ENCODE measurements at regions not wholly inside any gene's neighbourhood (a gene's known extent, or its start where the extent isn't known, plus 50 kb on each side); places are given as distances from the start of the nearest gene placed in this dataset.

DNA sequence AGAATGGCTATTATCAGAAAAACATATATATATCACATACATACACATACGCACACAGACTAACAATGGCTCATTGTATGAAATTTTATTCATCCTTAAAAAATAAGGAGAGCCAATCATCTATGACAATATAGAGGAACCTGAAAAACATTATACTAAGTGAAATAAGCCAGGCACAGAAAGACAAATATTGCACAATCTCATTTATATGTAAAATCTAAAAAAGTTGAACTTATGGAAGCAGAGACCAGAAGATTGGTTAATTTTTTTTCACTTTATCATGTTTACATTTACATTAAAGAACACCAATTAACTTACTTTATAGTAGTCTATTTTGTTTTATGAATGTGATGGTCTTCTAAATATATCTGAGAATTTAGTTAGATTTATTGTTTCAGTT is 198.7 kb downstream of the KIF2B start:
- BruUV-seq (replicated peaks): no TSS peak
- Mint-ChIP-seq H3K4me1 (ENCODE audit: low read depth, unreplicated experiment) (no peaks in the 10 kb centered on the region), H3K36me3 (ENCODE audit: insufficient read depth, unreplicated experiment) (no peaks in the 10 kb centered on the region), H3K4me3 (ENCODE audit: unreplicated experiment) (no peak overlapping the region), H3K27me3 (ENCODE audit: insufficient read depth, unreplicated experiment) (peaks cover 6% of the 10 kb centered on the region), H3K9me3 (ENCODE audit: unreplicated experiment) (peaks cover 10% of the 10 kb centered on the region), H3K27ac (ENCODE audit: unreplicated experiment) (no peak overlapping the region)
- no peak overlapping the region for H3K4me3 ChIP-seq (ENCODE audit: low read depth, low read length)
- H3K4me1 ChIP-seq: no peaks in the 10 kb centered on the region
- H3K9me3 ChIP-seq: no peaks in the 10 kb centered on the region
- intact Hi-C loops (cut with micrococcal nuclease; ENCODE audit: unreplicated experiment): no loop called here
- H3K27me3 ChIP-seq (replicated peaks; ENCODE audit: control insufficient read depth, insufficient read depth, low read length): no peaks in the 10 kb centered on the region
- TF ChIP-seq, protein P1, sequence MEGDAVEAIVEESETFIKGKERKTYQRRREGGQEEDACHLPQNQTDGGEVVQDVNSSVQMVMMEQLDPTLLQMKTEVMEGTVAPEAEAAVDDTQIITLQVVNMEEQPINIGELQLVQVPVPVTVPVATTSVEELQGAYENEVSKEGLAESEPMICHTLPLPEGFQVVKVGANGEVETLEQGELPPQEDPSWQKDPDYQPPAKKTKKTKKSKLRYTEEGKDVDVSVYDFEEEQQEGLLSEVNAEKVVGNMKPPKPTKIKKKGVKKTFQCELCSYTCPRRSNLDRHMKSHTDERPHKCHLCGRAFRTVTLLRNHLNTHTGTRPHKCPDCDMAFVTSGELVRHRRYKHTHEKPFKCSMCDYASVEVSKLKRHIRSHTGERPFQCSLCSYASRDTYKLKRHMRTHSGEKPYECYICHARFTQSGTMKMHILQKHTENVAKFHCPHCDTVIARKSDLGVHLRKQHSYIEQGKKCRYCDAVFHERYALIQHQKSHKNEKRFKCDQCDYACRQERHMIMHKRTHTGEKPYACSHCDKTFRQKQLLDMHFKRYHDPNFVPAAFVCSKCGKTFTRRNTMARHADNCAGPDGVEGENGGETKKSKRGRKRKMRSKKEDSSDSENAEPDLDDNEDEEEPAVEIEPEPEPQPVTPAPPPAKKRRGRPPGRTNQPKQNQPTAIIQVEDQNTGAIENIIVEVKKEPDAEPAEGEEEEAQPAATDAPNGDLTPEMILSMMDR (IDR thresholded peaks at IDR 0.05; ENCODE audit: insufficient read depth in 1 of 2, low read depth in 1 of 2, low read length in 1 of 2, severe bottlenecking in 1 of 2, unreplicated experiment in 1 of 2): no peak
- no peaks in the 10 kb centered on the region for H3K36me3 ChIP-seq (ENCODE audit: control insufficient read depth, insufficient read depth, low read length)
- CTCF ChIA-PET: no interaction called here
- DNase-seq: no peak
- POLR2A ChIA-PET: no interaction called here

DNA sequence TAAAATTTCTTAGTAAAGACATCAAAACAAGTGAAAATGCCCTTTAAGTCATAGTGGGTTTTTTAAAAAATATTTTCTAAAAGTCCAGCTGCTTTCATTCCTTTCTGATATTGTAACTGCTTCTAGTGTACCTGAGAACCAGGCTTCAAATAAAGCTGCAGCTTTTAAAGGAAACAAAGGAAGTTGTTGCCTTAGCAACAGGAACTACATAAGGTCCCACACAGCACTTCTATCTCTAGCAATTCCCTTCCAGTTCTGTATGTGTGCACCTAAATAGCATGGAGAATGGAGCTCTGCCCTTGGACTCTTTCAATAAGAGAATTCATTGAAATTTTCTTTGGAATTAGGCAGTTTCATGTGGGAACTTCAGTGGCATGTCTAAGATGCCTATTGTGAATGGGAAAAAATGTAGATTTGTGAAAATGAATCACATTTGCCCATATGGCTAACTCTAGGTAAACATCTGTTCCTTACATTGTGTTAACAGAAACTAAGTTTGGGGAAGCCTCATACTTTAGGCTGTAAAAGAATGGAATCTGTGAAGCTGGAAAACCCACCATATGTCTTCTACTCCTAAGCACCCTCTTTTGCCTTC is 206.4 kb downstream of the KIF2B start:
- H3K9me3 Mint-ChIP-seq (ENCODE audit: unreplicated experiment): peaks cover 10% of the 10 kb centered on the region
- TF ChIP-seq, protein P1 (IDR thresholded peaks at IDR 0.05; ENCODE audit: insufficient read depth in 1 of 2, low read depth in 1 of 2, low read length in 1 of 2, severe bottlenecking in 1 of 2, unreplicated experiment in 1 of 2): no peak
- no peak overlapping the region for H3K27ac Mint-ChIP-seq (ENCODE audit: unreplicated experiment)
- intact Hi-C loops (cut with micrococcal nuclease; ENCODE audit: unreplicated experiment): no loop called here
- no peaks in the 10 kb centered on the region for H3K36me3 Mint-ChIP-seq (ENCODE audit: insufficient read depth, unreplicated experiment)
- no peak for DNase-seq
- Histone ChIP-seq H3K27me3 (replicated peaks; ENCODE audit: control insufficient read depth, insufficient read depth, low read length) (no peaks in the 10 kb centered on the region), H3K36me3 (ENCODE audit: control insufficient read depth, insufficient read depth, low read length) (no peaks in the 10 kb centered on the region), H3K9me3 (no peaks in the 10 kb centered on the region), H3K4me3 (ENCODE audit: low read depth, low read length) (no peak overlapping the region), H3K4me1 (no peaks in the 10 kb centered on the region)
- H3K27me3 Mint-ChIP-seq (ENCODE audit: insufficient read depth, unreplicated experiment): peaks cover 3% of the 10 kb centered on the region
- no peak overlapping the region for H3K4me3 Mint-ChIP-seq (ENCODE audit: unreplicated experiment)
- POLR2A ChIA-PET: no interaction called here
- no peaks in the 10 kb centered on the region for H3K4me1 Mint-ChIP-seq (ENCODE audit: low read depth, unreplicated experiment)
- CTCF ChIA-PET: no interaction called here
- BruUV-seq (replicated peaks): no TSS peak

DNA sequence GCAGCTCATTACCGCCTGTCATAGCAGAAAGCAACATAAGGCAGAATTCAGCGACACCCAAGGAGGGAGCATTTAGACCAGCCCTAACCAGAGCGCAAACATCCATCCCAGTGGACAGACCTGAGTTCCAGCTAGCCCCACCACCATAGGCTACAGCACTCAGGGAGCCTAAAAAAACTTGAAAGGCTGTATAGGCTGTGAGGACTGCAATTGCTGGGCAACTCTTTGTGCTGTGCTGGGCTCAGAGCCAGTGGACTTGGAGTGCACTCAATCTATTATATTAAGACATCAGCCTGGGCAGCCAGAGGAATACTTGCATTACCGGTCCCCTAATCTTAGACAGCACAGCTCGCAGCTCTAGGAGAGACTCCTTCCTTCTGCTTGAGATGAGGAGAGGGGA is 207.3 kb downstream of the KIF2B start:
- Histone ChIP-seq H3K27me3 (replicated peaks; ENCODE audit: control insufficient read depth, insufficient read depth, low read length) (no peaks in the 10 kb centered on the region), H3K4me1 (no peaks in the 10 kb centered on the region), H3K36me3 (ENCODE audit: control insufficient read depth, insufficient read depth, low read length) (no peaks in the 10 kb centered on the region), H3K4me3 (ENCODE audit: low read depth, low read length) (no peak overlapping the region), H3K9me3 (no peaks in the 10 kb centered on the region)
- Mint-ChIP-seq H3K9me3 (ENCODE audit: unreplicated experiment) (peaks cover under 1% of the 10 kb centered on the region), H3K4me1 (ENCODE audit: low read depth, unreplicated experiment) (no peaks in the 10 kb centered on the region), H3K27me3 (ENCODE audit: insufficient read depth, unreplicated experiment) (no peaks in the 10 kb centered on the region), H3K36me3 (ENCODE audit: insufficient read depth, unreplicated experiment) (no peaks in the 10 kb centered on the region), H3K4me3 (ENCODE audit: unreplicated experiment) (no peak overlapping the region), H3K27ac (ENCODE audit: unreplicated experiment) (no peak overlapping the region)
- no peak for DNase-seq
- BruUV-seq (replicated peaks): no TSS peak
- POLR2A ChIA-PET: no interaction called here
- CTCF ChIA-PET: no interaction called here
- intact Hi-C loops (cut with micrococcal nuclease; ENCODE audit: unreplicated experiment): no loop called here
- TF ChIP-seq, protein P1 (IDR thresholded peaks at IDR 0.05; ENCODE audit: insufficient read depth in 1 of 2, low read depth in 1 of 2, low read length in 1 of 2, severe bottlenecking in 1 of 2, unreplicated experiment in 1 of 2): no peak
